H1 (cell line): ENCODE measurements at regions not wholly inside any gene's neighbourhood (a gene's known extent, or its start where the extent isn't known, plus 50 kb on each side); places are given as distances from the start of the nearest gene placed in this dataset.

Source experiments
- CTCF ChIA-PET: fragments of 300-600 bp; sonication (Branson Sonifier 250); formaldehyde crosslinking; loops from one replicate; lab custom pipeline; 2021; ENCODE audit not compliant: partially characterized antibody; lab: Charles Lee
- POLR2A ChIA-PET: fragments of 300-600 bp; sonication (Branson Sonifier 250); formaldehyde crosslinking; loops from one replicate; lab custom pipeline; 2021; ENCODE audit warnings: inconsistent platforms; ENCODE audit not compliant: partially characterized antibody; lab: Charles Lee
- DNase-seq, 2 experiments: peaks; one replicate each; pipeline versions ENCODE4 v3.0.0 to v3.0.0-alpha.2; 2010 to 2022; ENCODE audit warnings: low spot score in 2 of 2, low read depth in 1 of 2, mixed read lengths in 1 of 2
- FAIRE-seq: peaks from 2 replicates; lab custom pipeline; 2011; peaks lifted over from hg19 to GRCh38; lab: Jason Lieb, UNC
- H2AFZ ChIP-seq: 2 replicates; pipeline ENCODE4 v1.8.1; 2012; ENCODE audit warnings: low read length, inconsistent platforms
- H2AK5ac ChIP-seq: 2 replicates; pipeline ENCODE4 v1.6.1; 2013; ENCODE audit warnings: low read depth, low read length
- H2BK120ac ChIP-seq: replicated peaks from 2 replicates; pipeline ENCODE3; 2013; ENCODE audit warnings: low read depth, low read length, inconsistent platforms
- H2BK12ac ChIP-seq: 2 replicates; pipeline ENCODE4 v1.6.1; 2013; ENCODE audit warnings: low read depth, low read length
- H2BK15ac ChIP-seq: 2 replicates; pipeline ENCODE4 v1.6.1; 2013; ENCODE audit warnings: low read length
- H2BK20ac ChIP-seq: 2 replicates; pipeline ENCODE4 v1.6.1; 2013; ENCODE audit warnings: low read length
- H2BK5ac ChIP-seq: 2 replicates; pipeline ENCODE4 v1.6.1; 2013; ENCODE audit warnings: low read depth, low read length
- H3K14ac ChIP-seq: 2 replicates; pipeline ENCODE4 v1.6.1; 2013; ENCODE audit warnings: inconsistent platforms; ENCODE audit not compliant: insufficient read length
- H3K18ac ChIP-seq: 2 replicates; pipeline ENCODE4 v1.6.1; 2013; ENCODE audit warnings: low read length; ENCODE audit errors: extremely low read depth
- H3K23ac ChIP-seq: 2 replicates; pipeline ENCODE4 v1.6.1; 2013; ENCODE audit warnings: inconsistent platforms; ENCODE audit not compliant: insufficient read length
- H3K23me2 ChIP-seq: 2 replicates; pipeline ENCODE4 v1.6.1; 2013; ENCODE audit warnings: low read depth, low read length
- H3K27ac ChIP-seq: 2 replicates; pipeline ENCODE4 v1.6.1; 2011; ENCODE audit warnings: low read depth, low read length, inconsistent platforms
- H3K27me3 ChIP-seq, 4 experiments: replicated peaks in 1 of 4; 1 replicate in 1 of 4; 2 replicates in 3 of 4; pipeline versions ENCODE4 v1.6.1 to v1.8.1; 2011 to 2013; ENCODE audit warnings: low read length in 3 of 4, mild to moderate bottlenecking in 3 of 4, inconsistent platforms in 2 of 4, mixed read lengths in 2 of 4, moderate library complexity in 1 of 4; ENCODE audit not compliant: control insufficient read depth in 3 of 4, insufficient read depth in 3 of 4; ENCODE audit errors: extremely low read depth in 1 of 4
- H3K36me3 ChIP-seq, 4 experiments: 2 replicates each; pipeline versions ENCODE4 v1.6.1 to v1.8.1; 2011 to 2013; ENCODE audit warnings: mild to moderate bottlenecking in 4 of 4, low read length in 3 of 4, moderate library complexity in 2 of 4, control low read depth in 1 of 4, inconsistent platforms in 1 of 4; ENCODE audit not compliant: insufficient read depth in 4 of 4, control insufficient read depth in 2 of 4
- H3K4ac ChIP-seq: replicated peaks from 2 replicates; pipeline ENCODE3; 2013; ENCODE audit warnings: low read length, low read depth, mixed read lengths, inconsistent platforms; ENCODE audit not compliant: insufficient read length
- H3K4me1 ChIP-seq, 4 experiments: replicated peaks in 1 of 4; 1 replicate in 1 of 4; 2 replicates in 3 of 4; pipeline versions ENCODE4 v1.6.1 to v1.8.1; 2011 to 2013; ENCODE audit warnings: low read length in 3 of 4, inconsistent platforms in 2 of 4, mixed read lengths in 1 of 4; ENCODE audit not compliant: insufficient read depth in 4 of 4, control insufficient read depth in 3 of 4
- H3K4me2 ChIP-seq, 2 experiments: 2 replicates each; pipeline versions ENCODE4 v1.6.1 to v1.8.1; 2011 to 2013; ENCODE audit warnings: low read depth in 2 of 2, low read length in 2 of 2, control low read depth in 1 of 2, inconsistent platforms in 1 of 2, mild to moderate bottlenecking in 1 of 2; ENCODE audit not compliant: insufficient read depth in 1 of 2
- H3K4me3 ChIP-seq, 4 experiments: fragments of 200-600, 300-600 bp in 1 of 4; sonication (generic), shearing (Covaris generic), sonication (Bioruptor Twin) in 1 of 4; 2 replicates each; pipeline versions ENCODE4 v1.5.1 to v1.8.1; 2011 to 2016; ENCODE audit warnings: low read length in 4 of 4, low read depth in 3 of 4, control low read depth in 2 of 4, inconsistent platforms in 2 of 4, mild to moderate bottlenecking in 2 of 4, mixed read lengths in 1 of 4, moderate library complexity in 1 of 4; ENCODE audit not compliant: insufficient read depth in 2 of 4; ENCODE audit errors: extremely low read depth in 1 of 4
- H3K56ac ChIP-seq: replicated peaks from 2 replicates; pipeline ENCODE3; 2013; ENCODE audit warnings: low read depth, mild to moderate bottlenecking, mixed read lengths, low read length, inconsistent platforms; ENCODE audit not compliant: insufficient read length
- H3K79me1 ChIP-seq: 2 replicates; pipeline ENCODE4 v1.6.1; 2013; ENCODE audit warnings: low read depth, low read length, control low read depth
- H3K79me2 ChIP-seq, 2 experiments: 2 replicates each; pipeline versions ENCODE4 v1.6.1 to v1.8.1; 2012 to 2013; ENCODE audit warnings: low read length in 2 of 2, mild to moderate bottlenecking in 2 of 2, inconsistent platforms in 1 of 2; ENCODE audit not compliant: insufficient read depth in 2 of 2, control insufficient read depth in 1 of 2
- H3K9ac ChIP-seq, 4 experiments: replicated peaks in 1 of 4; 1 replicate in 1 of 4; 2 replicates in 3 of 4; pipeline versions ENCODE4 v1.6.1 to v1.8.1; 2011 to 2013; ENCODE audit warnings: low read depth in 3 of 4, low read length in 3 of 4, control low read depth in 2 of 4, mild to moderate bottlenecking in 2 of 4, moderate library complexity in 2 of 4, inconsistent platforms in 1 of 4; ENCODE audit errors: extremely low read depth in 1 of 4
- H3K9me3 ChIP-seq, 2 experiments: 2 replicates each; pipeline versions ENCODE4 v1.6.1 to v1.8.1; 2012 to 2013; ENCODE audit warnings: mild to moderate bottlenecking in 2 of 2, moderate library complexity in 2 of 2, control low read depth in 1 of 2, inconsistent platforms in 1 of 2, low read depth in 1 of 2, low read length in 1 of 2, mixed read lengths in 1 of 2; ENCODE audit not compliant: insufficient read depth in 2 of 2
- H4K20me1 ChIP-seq, 2 experiments: replicated peaks in 1 of 2; 2 replicates each; pipeline versions ENCODE3 to v1.8.1; 2011 to 2013; ENCODE audit warnings: inconsistent platforms in 2 of 2, low read length in 2 of 2, mild to moderate bottlenecking in 1 of 2; ENCODE audit not compliant: insufficient read depth in 2 of 2, control insufficient read depth in 1 of 2
- H4K5ac ChIP-seq: 2 replicates; pipeline ENCODE4 v1.6.1; 2013; ENCODE audit warnings: low read length, low read depth, mixed read lengths, inconsistent platforms; ENCODE audit not compliant: insufficient read length
- H4K8ac ChIP-seq: 2 replicates; pipeline ENCODE4 v1.8.0; 2013; ENCODE audit warnings: mild to moderate bottlenecking, moderate library complexity, low read length, inconsistent platforms; ENCODE audit not compliant: insufficient read depth; ENCODE audit errors: extremely low read depth
- H4K91ac ChIP-seq: replicated peaks from 2 replicates; pipeline ENCODE3; 2013; ENCODE audit warnings: low read length, mixed read lengths, inconsistent platforms; ENCODE audit not compliant: insufficient read length
- ATF2 ChIP-seq: IDR thresholded peaks from 2 replicates; pipeline ENCODE4 v1.6.1; 2012; ENCODE audit warnings: low read length, inconsistent platforms
- CHD1 ChIP-seq: IDR thresholded peaks from 2 replicates; pipeline ENCODE4 v1.6.1; 2012; ENCODE audit warnings: low read depth, low read length, improper control_type of control experiment
- CREB1 ChIP-seq: IDR thresholded peaks from 2 replicates; pipeline ENCODE4 v1.6.1; 2012; ENCODE audit warnings: inconsistent platforms
- CTBP2 ChIP-seq: IDR thresholded peaks from 2 replicates; pipeline ENCODE4 v1.7.0; 2011; ENCODE audit warnings: borderline replicate concordance, mild to moderate bottlenecking, moderate library complexity, mixed read lengths, low read length; ENCODE audit not compliant: insufficient read depth, insufficient read length
- KDM5A ChIP-seq: fragments of 200-600 bp; IDR thresholded peaks from 2 replicates; pipeline ENCODE4 v1.7.1; 2012; ENCODE audit warnings: mild to moderate bottlenecking, low read length, inconsistent platforms, mixed read lengths
- RAD21 ChIP-seq, 2 experiments: IDR thresholded peaks in 1 of 2; conservative IDR thresholded peaks in 1 of 2; 2 replicates each; pipeline ENCODE4 v1.6.1; 2011; ENCODE audit warnings: low read depth in 2 of 2, low read length in 2 of 2, improper control_type of control experiment in 1 of 2, inconsistent platforms in 1 of 2, mild to moderate bottlenecking in 1 of 2, moderate library complexity in 1 of 2
- SIN3A ChIP-seq, 2 experiments: IDR thresholded peaks in 1 of 2; conservative IDR thresholded peaks in 1 of 2; 2 replicates each; pipeline ENCODE4 v1.6.1; 2011 to 2012; ENCODE audit warnings: low read length in 2 of 2, improper control_type of control experiment in 1 of 2, low read depth in 1 of 2, mild to moderate bottlenecking in 1 of 2
- SIRT6 ChIP-seq: IDR thresholded peaks from one replicate; pipeline ENCODE4 v1.7.1; 2012; ENCODE audit warnings: low read length, inconsistent platforms
- SP1 ChIP-seq: IDR thresholded peaks from 2 replicates; pipeline ENCODE4 v1.6.1; 2011; ENCODE audit warnings: low read depth, low read length
- TAF1 ChIP-seq: IDR thresholded peaks from 2 replicates; pipeline ENCODE4 v1.6.1; 2011; ENCODE audit warnings: mild to moderate bottlenecking, low read depth, low read length
- WGBS, 2 experiments: shearing (Covaris generic) in 1 of 2; methylation state at CpG; one replicate each; pipeline versions ENCODE4 v1.1.6 to v1.1.7; 2013 to 2015; ENCODE audit warnings: low lambda C conversion rate in 2 of 2, mixed read lengths in 2 of 2, inconsistent platforms in 1 of 2, low coverage in 1 of 2, missing lambda C conversion rate in 1 of 2; ENCODE audit not compliant: insufficient replicate concordance in 2 of 2, insufficient coverage in 1 of 2, insufficient read length in 1 of 2; ENCODE audit errors: extremely low coverage in 1 of 2, missing lambda C conversion rate in 1 of 2; 5-methylcytosine and 5-hydroxymethylcytosine counted together

GRCh38 chr18:11377766-11378540, 228.6 kb upstream of the PIEZO2 start:
- H4K8ac ChIP-seq: no peak overlapping the region; the same call in 1 of the 2 replicates
- H3K23me2 ChIP-seq: no peaks in the 10 kb centered on the region
- no peaks in the 10 kb centered on the region for H3K4me1 ChIP-seq
- no peak overlapping the region for H2AK5ac ChIP-seq
- no peaks in the 10 kb centered on the region for H3K27me3 ChIP-seq
- H2BK20ac ChIP-seq: no peak overlapping the region
- no peak for FAIRE-seq
- no peak overlapping the region for H3K56ac ChIP-seq
- H3K27ac ChIP-seq: no peak overlapping the region
- no peaks in the 10 kb centered on the region for H3K79me1 ChIP-seq
- no peak overlapping the region for H3K18ac ChIP-seq
- H3K36me3 ChIP-seq: no peaks in the 10 kb centered on the region
- H2BK5ac ChIP-seq: no peak overlapping the region
- no peak for DNase-seq
- H2BK15ac ChIP-seq: no peak overlapping the region
- no peak overlapping the region for H2AFZ ChIP-seq
- no peak overlapping the region for H3K4me2 ChIP-seq
- H4K20me1 ChIP-seq: peaks cover 0 to 2% of the 10 kb centered on the region in 2 experiments
- TF ChIP-seq CHD1 (no peak), CTBP2 (no peak), KDM5A (no peak), SIN3A (conservative IDR thresholded peaks at IDR 0.05 in 1 of 2, IDR thresholded peaks at IDR 0.05 in 1 of 2; ENCODE audit: low read depth in 1 of 2, low read length in 2 of 2) (no peak), RAD21 (IDR thresholded peaks at IDR 0.05 in 1 of 2, conservative IDR thresholded peaks at IDR 0.05 in 1 of 2; ENCODE audit: low read depth in 2 of 2, low read length in 2 of 2) (no peak), ATF2 (no peak), TAF1 (no peak), SP1 (no peak), CREB1 (no peak), SIRT6 (no peak)
- H3K14ac ChIP-seq: no peak overlapping the region
- no peaks in the 10 kb centered on the region for H3K9me3 ChIP-seq
- H4K91ac ChIP-seq: no peak overlapping the region
- H3K9ac ChIP-seq: no peak overlapping the region
- H3K23ac ChIP-seq: no peak overlapping the region
- no peak overlapping the region for H2BK120ac ChIP-seq
- H2BK12ac ChIP-seq: no peak overlapping the region
- WGBS, 2 experiments: 93% methylated on average over 14 of the region's 18 CpGs; no CpG with 5 or more reads in 1 of the 2 experiments
- ChIA-PET POLR2A (no interaction called here), CTCF (interaction anchor here (1.4 to 3.0 kb wide), 2 partner anchors 12 to 21 kb away, joined by 4 to 8 read pairs; no protein-coding TSS in a partner anchor)
- H3K4me3 ChIP-seq: no peak overlapping the region
- H4K5ac ChIP-seq: no peak overlapping the region
- H3K4ac ChIP-seq: no peak overlapping the region
- no peaks in the 10 kb centered on the region for H3K79me2 ChIP-seq
